OCI-LY7 (cell line): ENCODE measurements at regions not wholly inside any gene's neighbourhood (a gene's known extent, or its start where the extent isn't known, plus 50 kb on each side); places are given as distances from the start of the nearest gene placed in this dataset.

Experiments
- CTCF ChIP-seq: fragments of 200-600 bp; sonication (generic); conservative IDR thresholded peaks from 2 replicates; pipeline ENCODE4 v1.5.1; 2014; ENCODE audit warnings: mild to moderate bottlenecking, antibody characterized with exemption, low read length, moderate library complexity, mixed read lengths
- EZH2phosphoT487 ChIP-seq: fragments of 200-600 bp; sonication (generic); IDR thresholded peaks from 2 replicates; pipeline ENCODE4 v1.6.1; 2018; ENCODE audit warnings: low read depth, borderline replicate concordance, mild to moderate bottlenecking, mixed run types, antibody characterized with exemption, low read length, moderate library complexity, mixed read lengths

- TF ChIP-seq CTCF (no peak), EZH2phosphoT487 (no peak)
Observed at GRCh38 chr17:45706033-45706432, 78.1 kb upstream of the CRHR1 start.
